ENCODE measurements at regions not wholly inside any gene's neighbourhood (a gene's known extent, or its start where the extent isn't known, plus 50 kb on each side); places are given as distances from the start of the nearest gene placed in this dataset.

DNA sequence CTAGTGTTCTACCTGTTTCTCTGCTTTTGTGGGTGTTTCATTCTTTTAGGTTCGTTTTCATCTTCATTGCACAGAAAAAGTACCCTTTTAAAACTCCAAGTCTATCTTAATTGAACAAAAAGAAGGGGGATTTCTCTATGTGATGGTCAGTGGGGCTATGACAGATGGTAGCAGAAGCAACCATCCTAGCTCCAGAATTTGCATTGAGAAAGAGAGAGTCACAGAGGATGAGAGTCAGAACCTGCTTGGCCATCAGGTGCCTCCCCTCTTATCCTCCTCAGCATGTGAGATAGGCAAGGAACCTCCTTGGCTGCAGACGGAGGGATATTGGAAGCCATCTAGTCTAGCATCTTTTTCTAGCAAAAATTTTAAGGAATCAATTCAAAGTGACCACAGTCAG lies 398.0 kb upstream of the DCC start:
- TF ChIP-seq HDGF (IDR thresholded peaks at IDR 0.05; ENCODE audit: borderline replicate concordance) (no peak), FOXA1 (IDR thresholded peaks at IDR 0.05) (no peak), BHLHE40 (IDR thresholded peaks at IDR 0.05; ENCODE audit: borderline replicate concordance) (no peak), SP1 (IDR thresholded peaks at IDR 0.05) (no peak), FOXM1 (IDR thresholded peaks at IDR 0.05; ENCODE audit: borderline replicate concordance) (no peak), FOXK2 (IDR thresholded peaks at IDR 0.05) (no peak), ELF4 (IDR thresholded peaks at IDR 0.05) (no peak)
- TF ChIP-seq, protein P1, sequence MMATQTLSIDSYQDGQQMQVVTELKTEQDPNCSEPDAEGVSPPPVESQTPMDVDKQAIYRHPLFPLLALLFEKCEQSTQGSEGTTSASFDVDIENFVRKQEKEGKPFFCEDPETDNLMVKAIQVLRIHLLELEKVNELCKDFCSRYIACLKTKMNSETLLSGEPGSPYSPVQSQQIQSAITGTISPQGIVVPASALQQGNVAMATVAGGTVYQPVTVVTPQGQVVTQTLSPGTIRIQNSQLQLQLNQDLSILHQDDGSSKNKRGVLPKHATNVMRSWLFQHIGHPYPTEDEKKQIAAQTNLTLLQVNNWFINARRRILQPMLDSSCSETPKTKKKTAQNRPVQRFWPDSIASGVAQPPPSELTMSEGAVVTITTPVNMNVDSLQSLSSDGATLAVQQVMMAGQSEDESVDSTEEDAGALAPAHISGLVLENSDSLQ (IDR thresholded peaks at IDR 0.05): no peak
